ES-I3 (cell line): ENCODE measurements at regions not wholly inside any gene's neighbourhood (a gene's known extent, or its start where the extent isn't known, plus 50 kb on each side); places are given as distances from the start of the nearest gene placed in this dataset.
"Not testable (repeated sequence)": the region's sequence is repeated elsewhere in the genome, so short reads cannot be mapped to it uniquely, and the experiment has no call there.

ENCODE experiments used
- H3K36me3 ChIP-seq: 2 replicates; pipeline ENCODE4 v1.6.1; 2013; ENCODE audit warnings: mild to moderate bottlenecking, low read length, control low read depth, moderate library complexity; ENCODE audit not compliant: insufficient read depth
- H3K4me1 ChIP-seq: 2 replicates; pipeline ENCODE4 v1.6.1; 2013; ENCODE audit warnings: mild to moderate bottlenecking, control low read depth, low read length; ENCODE audit not compliant: insufficient read depth
- H3K9ac ChIP-seq: 2 replicates; pipeline ENCODE4 v1.6.1; 2013; ENCODE audit warnings: low read depth, mild to moderate bottlenecking, low read length, moderate library complexity
- H3K9me3 ChIP-seq: 2 replicates; pipeline ENCODE4 v1.6.1; 2013; ENCODE audit warnings: mild to moderate bottlenecking, low read length, moderate library complexity; ENCODE audit not compliant: control insufficient read depth, insufficient read depth

- H3K4me1 ChIP-seq = no peaks in the 10 kb centered on the region
- no peak overlapping the region for H3K9ac ChIP-seq
- no peaks in the 10 kb centered on the region for H3K9me3 ChIP-seq
- no peaks in the 10 kb centered on the region for H3K36me3 ChIP-seq
These were observed 698.0 kb upstream of the RGS18 start for GRCh38 chr1:191460234-191460633.

GRCh38 chr1:191483988-191484387 is 674.3 kb upstream of the RGS18 start:
- Histone ChIP-seq H3K36me3 (no peaks in the 10 kb centered on the region), H3K9me3 (no peaks in the 10 kb centered on the region), H3K4me1 (no peaks in the 10 kb centered on the region), H3K9ac (no peak overlapping the region)

GRCh38 chr1:191490303-191490702 is 668.0 kb upstream of the RGS18 start:
- H3K4me1 ChIP-seq = no peaks in the 10 kb centered on the region
- H3K36me3 ChIP-seq = no peaks in the 10 kb centered on the region
- H3K9ac ChIP-seq = no peak overlapping the region
- no peaks in the 10 kb centered on the region; the same call in 1 of the 2 replicates for H3K9me3 ChIP-seq

- Histone ChIP-seq H3K4me1 (no peaks in the 10 kb centered on the region), H3K36me3 (no peaks in the 10 kb centered on the region), H3K9ac (no peak overlapping the region), H3K9me3 (no peaks in the 10 kb centered on the region; the same call in 1 of the 2 replicates)
These were observed 663.2 kb upstream of the RGS18 start for GRCh38 chr1:191495040-191495439.

- Histone ChIP-seq H3K9me3 (no peaks in the 10 kb centered on the region), H3K36me3 (no peaks in the 10 kb centered on the region), H3K9ac (no peak overlapping the region), H3K4me1 (no peaks in the 10 kb centered on the region)
These were observed 659.9 kb upstream of the RGS18 start for GRCh38 chr1:191498318-191498717.

- Histone ChIP-seq H3K4me1 (no peaks in the 10 kb centered on the region), H3K9ac (no peak overlapping the region), H3K36me3 (no peaks in the 10 kb centered on the region)
These were observed 659.4 kb upstream of the RGS18 start for GRCh38 chr1:191498825-191499224.

GRCh38 chr1:191504999-191505398 is 653.3 kb upstream of the RGS18 start:
- no peaks in the 10 kb centered on the region for H3K36me3 ChIP-seq
- H3K9ac ChIP-seq = no peak overlapping the region
- H3K4me1 ChIP-seq = no peaks in the 10 kb centered on the region
- no peaks in the 10 kb centered on the region for H3K9me3 ChIP-seq

More at GRCh38 chr1:191498825-191499224, 659.4 kb upstream of the RGS18 start:
- H3K9me3 ChIP-seq = no peaks in the 10 kb centered on the region

- Histone ChIP-seq H3K9me3 (no peaks in the 10 kb centered on the region), H3K36me3 (no peaks in the 10 kb centered on the region), H3K9ac (no peak overlapping the region), H3K4me1 (no peaks in the 10 kb centered on the region)
These were observed 650.0 kb upstream of the RGS18 start for GRCh38 chr1:191508239-191508638.

- H3K9ac ChIP-seq, H3K9me3 ChIP-seq, H3K36me3 ChIP-seq, H3K4me1 ChIP-seq: not testable (repeated sequence)
These were observed 646.8 kb upstream of the RGS18 start for GRCh38 chr1:191511480-191511879.

- no peaks in the 10 kb centered on the region for H3K9me3 ChIP-seq
- H3K4me1 ChIP-seq = no peaks in the 10 kb centered on the region
- H3K36me3 ChIP-seq = no peaks in the 10 kb centered on the region
- no peak overlapping the region for H3K9ac ChIP-seq
These were observed 640.4 kb upstream of the RGS18 start for GRCh38 chr1:191517826-191518225.

- no peaks in the 10 kb centered on the region for H3K36me3 ChIP-seq
- H3K9me3 ChIP-seq = no peaks in the 10 kb centered on the region
- no peaks in the 10 kb centered on the region for H3K4me1 ChIP-seq
- H3K9ac ChIP-seq = no peak overlapping the region
These were observed 638.7 kb upstream of the RGS18 start for GRCh38 chr1:191519519-191519918.

- Histone ChIP-seq H3K9me3 (no peaks in the 10 kb centered on the region), H3K36me3 (no peaks in the 10 kb centered on the region), H3K4me1 (no peaks in the 10 kb centered on the region), H3K9ac (no peak overlapping the region)
These were observed 637.9 kb upstream of the RGS18 start for GRCh38 chr1:191520345-191520744.

GRCh38 chr1:191525944-191526343 is 632.3 kb upstream of the RGS18 start:
- not testable (repeated sequence) for H3K9ac ChIP-seq, H3K36me3 ChIP-seq, H3K9me3 ChIP-seq, H3K4me1 ChIP-seq

GRCh38 chr1:191528275-191528674 is 630.0 kb upstream of the RGS18 start:
- no peaks in the 10 kb centered on the region for H3K9me3 ChIP-seq
- H3K9ac ChIP-seq = no peak overlapping the region
- H3K4me1 ChIP-seq = no peaks in the 10 kb centered on the region
- no peaks in the 10 kb centered on the region for H3K36me3 ChIP-seq

GRCh38 chr1:191530928-191531327 is 627.3 kb upstream of the RGS18 start:
- no peak overlapping the region for H3K9ac ChIP-seq
- no peaks in the 10 kb centered on the region for H3K9me3 ChIP-seq
- H3K36me3 ChIP-seq = no peaks in the 10 kb centered on the region
- no peaks in the 10 kb centered on the region; the same call in 1 of the 2 replicates for H3K4me1 ChIP-seq

GRCh38 chr1:191533254-191533653 is 625.0 kb upstream of the RGS18 start:
- no peaks in the 10 kb centered on the region for H3K36me3 ChIP-seq
- H3K9me3 ChIP-seq = no peaks in the 10 kb centered on the region; the same call in 1 of the 2 replicates
- no peak overlapping the region for H3K9ac ChIP-seq
- no peaks in the 10 kb centered on the region; the same call in 1 of the 2 replicates for H3K4me1 ChIP-seq
